ENCODE measurements at regions not wholly inside any gene's neighbourhood (a gene's known extent, or its start where the extent isn't known, plus 50 kb on each side); places are given as distances from the start of the nearest gene placed in this dataset.

DNA sequence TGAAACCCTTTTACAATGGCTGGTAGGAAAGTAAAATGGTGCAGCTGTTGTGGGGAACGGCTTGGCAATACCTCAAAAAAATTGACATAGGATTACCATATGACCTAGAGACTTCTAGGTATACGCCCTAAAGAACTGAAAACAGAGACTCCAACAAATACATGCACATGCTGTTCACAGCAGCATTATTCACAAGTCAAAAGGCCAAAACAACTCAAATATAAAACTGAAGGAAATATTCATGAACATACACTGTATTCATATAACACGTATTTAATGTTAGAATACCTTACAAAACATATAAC is 74.6 kb downstream of the FOXA2 start:
- no peaks in the 10 kb centered on the region for H3K36me3 ChIP-seq (ENCODE audit: insufficient read depth, low read length)
- no peak overlapping the region for H3K27ac ChIP-seq (ENCODE audit: low read depth, low read length)
- H3K27me3 Mint-ChIP-seq: no peaks in the 10 kb centered on the region
- CTCF ChIA-PET (ENCODE audit: partially characterized antibody): no interaction called here
- no peaks in the 10 kb centered on the region for H3K27me3 ChIP-seq (ENCODE audit: insufficient read depth, low read length)
- intact Hi-C loops (cut with micrococcal nuclease): no loop called here
- POLR2A ChIA-PET (ENCODE audit: partially characterized antibody): no interaction called here
- no peak for DNase-seq
- no peak overlapping the region for H3K27ac Mint-ChIP-seq
- H3K4me1 ChIP-seq (ENCODE audit: insufficient read depth, low read length): no peaks in the 10 kb centered on the region
- no peaks in the 10 kb centered on the region for H3K36me3 Mint-ChIP-seq
- H3K9me3 ChIP-seq (ENCODE audit: control insufficient read depth in 1 of 2, low read length in 2 of 2): no peaks in the 10 kb centered on the region
- no peak overlapping the region for H3K4me3 ChIP-seq (ENCODE audit: low read length in 2 of 2)
- H3K4me3 Mint-ChIP-seq: no peak overlapping the region
- no peaks in the 10 kb centered on the region for H3K4me1 Mint-ChIP-seq
- H3K9me3 Mint-ChIP-seq: peaks cover 0 to 13% (median 3%) of the 10 kb centered on the region in 8 donors

DNA sequence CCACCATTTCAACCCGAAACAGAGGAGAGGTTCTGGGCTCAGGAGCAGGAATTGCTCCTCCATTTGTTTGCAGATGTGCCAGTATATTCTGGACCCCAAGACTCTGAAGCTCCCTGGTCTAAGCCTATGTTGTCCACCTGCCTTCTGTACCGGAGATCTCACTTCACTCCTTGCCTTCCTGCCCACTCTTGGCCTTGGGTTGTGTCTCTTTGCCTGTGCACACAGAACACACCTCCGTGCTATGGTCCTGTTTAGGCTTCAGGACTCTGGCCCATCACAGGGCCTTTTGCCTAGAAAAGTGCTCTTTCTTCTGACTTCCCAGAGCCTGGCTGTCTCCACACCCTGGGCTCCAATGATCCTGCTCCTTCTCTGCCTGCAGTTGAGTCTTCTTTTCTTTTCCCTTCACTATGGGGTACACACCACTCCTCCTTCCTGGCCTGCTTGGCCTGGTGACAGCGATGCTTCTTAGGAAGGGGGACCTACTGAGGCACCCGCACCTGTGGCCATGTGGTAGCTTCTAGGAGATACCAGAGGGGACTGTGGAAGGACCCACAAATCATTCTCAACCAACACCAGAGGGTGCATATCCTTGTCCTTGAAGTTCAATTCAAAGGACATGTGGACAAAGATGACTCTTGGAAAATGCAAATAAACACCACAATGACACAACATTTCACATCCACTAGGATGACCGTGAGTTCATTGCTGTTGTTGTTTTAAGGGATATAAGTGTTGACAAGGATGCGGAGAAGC is 75.1 kb downstream of the FOXA2 start:
- H3K27ac Mint-ChIP-seq: no peak overlapping the region
- H3K9me3 Mint-ChIP-seq: peaks cover 0 to 13% (median 3%) of the 10 kb centered on the region in 8 donors
- Histone ChIP-seq H3K4me1 (ENCODE audit: insufficient read depth, low read length) (no peaks in the 10 kb centered on the region), H3K27ac (ENCODE audit: low read depth, low read length) (no peak overlapping the region), H3K9me3 (ENCODE audit: control insufficient read depth in 1 of 2, low read length in 2 of 2) (no peaks in the 10 kb centered on the region), H3K27me3 (ENCODE audit: insufficient read depth, low read length) (no peaks in the 10 kb centered on the region), H3K4me3 (ENCODE audit: low read length in 2 of 2) (no peak overlapping the region), H3K36me3 (ENCODE audit: insufficient read depth, low read length) (no peaks in the 10 kb centered on the region)
- no peak for DNase-seq
- intact Hi-C loops (cut with micrococcal nuclease): no loop called here
- H3K4me3 Mint-ChIP-seq: peak overlapping the region in 1 of 8 donors; percentile 2
- ChIA-PET POLR2A (ENCODE audit: partially characterized antibody) (no interaction called here), CTCF (ENCODE audit: partially characterized antibody) (no interaction called here)
- H3K36me3 Mint-ChIP-seq: no peaks in the 10 kb centered on the region
- no peaks in the 10 kb centered on the region for H3K4me1 Mint-ChIP-seq
- no peaks in the 10 kb centered on the region for H3K27me3 Mint-ChIP-seq

DNA sequence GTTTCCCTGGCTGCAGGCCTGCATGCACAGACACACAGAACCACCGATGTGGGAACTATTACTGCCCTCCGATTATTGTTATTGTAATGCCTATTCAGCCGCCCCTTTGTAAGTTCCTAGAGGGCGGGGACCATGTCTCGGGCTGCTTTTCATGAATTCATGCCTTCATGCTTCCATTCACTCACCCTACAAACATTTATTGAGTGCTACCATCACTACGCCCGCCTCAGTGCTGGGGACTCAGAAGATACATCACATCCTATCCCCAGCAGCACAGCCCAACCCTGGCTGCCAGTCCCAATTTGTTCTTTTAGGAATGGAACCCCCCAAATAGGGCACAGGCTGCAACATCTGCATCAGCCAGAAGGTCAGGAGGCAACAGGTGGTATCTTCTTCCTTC is 75.9 kb downstream of the FOXA2 start:
- CTCF ChIA-PET (ENCODE audit: partially characterized antibody): no interaction called here
- POLR2A ChIA-PET (ENCODE audit: partially characterized antibody): no interaction called here
- Mint-ChIP-seq H3K27me3 (no peaks in the 10 kb centered on the region), H3K4me3 (no peak overlapping the region), H3K27ac (no peak overlapping the region), H3K36me3 (no peaks in the 10 kb centered on the region), H3K9me3 (peaks cover 0 to 7% (median 4%) of the 10 kb centered on the region in 8 donors), H3K4me1 (no peaks in the 10 kb centered on the region)
- no peak overlapping the region for H3K4me3 ChIP-seq (ENCODE audit: low read length in 2 of 2)
- no peaks in the 10 kb centered on the region for H3K4me1 ChIP-seq (ENCODE audit: insufficient read depth, low read length)
- DNase-seq: no peak
- H3K36me3 ChIP-seq (ENCODE audit: insufficient read depth, low read length): no peaks in the 10 kb centered on the region
- H3K9me3 ChIP-seq (ENCODE audit: control insufficient read depth in 1 of 2, low read length in 2 of 2): peaks cover 0 to 3% of the 10 kb centered on the region in 2 donors
- intact Hi-C loops (cut with micrococcal nuclease): no loop called here
- H3K27ac ChIP-seq (ENCODE audit: low read depth, low read length): no peak overlapping the region
- no peaks in the 10 kb centered on the region for H3K27me3 ChIP-seq (ENCODE audit: insufficient read depth, low read length)

DNA sequence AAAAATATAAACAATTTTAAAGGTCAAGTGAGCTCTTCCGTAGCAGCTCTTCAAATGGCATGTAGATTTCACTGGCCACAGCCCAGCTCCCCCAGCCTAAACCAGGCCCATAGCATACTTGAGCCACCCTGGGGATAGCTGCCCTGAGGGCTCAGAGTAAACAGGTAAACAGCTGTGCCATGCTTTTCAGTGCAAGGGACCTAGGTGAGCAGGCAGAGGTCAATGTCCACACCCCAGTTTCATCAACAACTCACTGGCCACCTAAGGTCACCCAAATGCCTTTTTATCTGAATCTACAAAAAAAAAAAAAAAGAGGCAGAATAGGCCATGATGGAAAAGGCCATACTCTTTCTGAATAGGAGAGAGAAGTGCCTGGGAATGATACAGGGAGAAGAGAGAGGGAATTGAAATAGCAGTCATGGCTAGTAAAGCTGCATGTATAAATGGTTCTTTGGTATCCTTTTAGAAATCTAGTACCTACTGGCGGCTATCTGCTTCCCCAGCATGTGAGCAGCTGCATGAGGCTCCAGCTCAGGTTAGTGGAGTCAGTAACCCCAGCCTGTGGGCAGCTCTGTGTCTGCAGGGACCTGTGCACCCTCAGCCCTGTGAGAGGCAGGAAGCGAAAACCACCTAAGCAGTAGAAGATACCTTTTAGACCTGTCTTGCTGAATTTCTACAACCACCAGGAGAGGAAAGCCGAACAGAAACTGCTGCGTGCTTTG is 77.0 kb downstream of the FOXA2 start:
- no peak overlapping the region for H3K27ac Mint-ChIP-seq
- H3K9me3 Mint-ChIP-seq: peaks cover 0 to 7% (median 5%) of the 10 kb centered on the region in 8 donors
- H3K4me3 ChIP-seq (ENCODE audit: low read length in 2 of 2): no peak overlapping the region
- ChIA-PET CTCF (ENCODE audit: partially characterized antibody) (interaction anchor here (0.7 kb wide), 1 partner anchor 1584 kb away, joined by 4 read pairs; no protein-coding TSS in a partner anchor), POLR2A (ENCODE audit: partially characterized antibody) (no interaction called here)
- no peaks in the 10 kb centered on the region for H3K27me3 Mint-ChIP-seq
- no peak overlapping the region for H3K4me3 Mint-ChIP-seq
- no peaks in the 10 kb centered on the region for H3K36me3 ChIP-seq (ENCODE audit: insufficient read depth, low read length)
- no peaks in the 10 kb centered on the region for H3K36me3 Mint-ChIP-seq
- H3K27ac ChIP-seq (ENCODE audit: low read depth, low read length): no peak overlapping the region
- intact Hi-C loops (cut with micrococcal nuclease): no loop called here
- H3K4me1 ChIP-seq (ENCODE audit: insufficient read depth, low read length): no peaks in the 10 kb centered on the region
- no peaks in the 10 kb centered on the region for H3K27me3 ChIP-seq (ENCODE audit: insufficient read depth, low read length)
- no peak for DNase-seq
- H3K9me3 ChIP-seq (ENCODE audit: control insufficient read depth in 1 of 2, low read length in 2 of 2): peaks cover 0 to 3% of the 10 kb centered on the region in 2 donors
- no peaks in the 10 kb centered on the region for H3K4me1 Mint-ChIP-seq

DNA sequence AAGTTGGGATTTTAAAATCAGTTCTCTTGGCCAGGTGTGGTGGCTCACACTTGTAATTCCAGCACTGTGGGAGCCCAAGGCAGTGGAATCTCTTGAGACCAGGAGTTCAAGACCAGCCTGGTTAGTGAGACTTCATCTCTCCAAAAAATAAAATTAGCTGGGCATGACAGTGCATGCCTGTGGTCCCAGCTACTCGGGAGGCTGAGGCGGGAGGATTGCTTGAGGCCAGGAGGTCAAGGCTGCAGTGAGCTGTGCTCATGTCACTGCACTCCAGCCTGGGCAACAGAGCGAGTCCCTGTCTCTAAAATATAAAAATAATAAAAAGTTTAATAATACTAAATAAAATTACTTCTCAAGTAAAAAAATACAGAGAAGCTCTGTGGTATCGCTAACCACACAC is 77.5 kb downstream of the FOXA2 start:
- peaks cover 0 to 3% of the 10 kb centered on the region in 2 donors for H3K9me3 ChIP-seq (ENCODE audit: control insufficient read depth in 1 of 2, low read length in 2 of 2)
- no peak for DNase-seq
- no peaks in the 10 kb centered on the region for H3K36me3 Mint-ChIP-seq
- intact Hi-C loops (cut with micrococcal nuclease): no loop called here
- no peak overlapping the region for H3K4me3 Mint-ChIP-seq
- peaks cover 2 to 9% (median 6%) of the 10 kb centered on the region in 8 donors for H3K9me3 Mint-ChIP-seq
- H3K27ac ChIP-seq (ENCODE audit: low read depth, low read length): no peak overlapping the region
- no peaks in the 10 kb centered on the region for H3K36me3 ChIP-seq (ENCODE audit: insufficient read depth, low read length)
- POLR2A ChIA-PET (ENCODE audit: partially characterized antibody): no interaction called here
- no peak overlapping the region for H3K27ac Mint-ChIP-seq
- H3K4me1 ChIP-seq (ENCODE audit: insufficient read depth, low read length): no peaks in the 10 kb centered on the region
- no peak overlapping the region for H3K4me3 ChIP-seq (ENCODE audit: low read length in 2 of 2)
- CTCF ChIA-PET (ENCODE audit: partially characterized antibody): no interaction called here
- H3K27me3 Mint-ChIP-seq: no peaks in the 10 kb centered on the region
- no peaks in the 10 kb centered on the region for H3K4me1 Mint-ChIP-seq
- H3K27me3 ChIP-seq (ENCODE audit: insufficient read depth, low read length): no peaks in the 10 kb centered on the region

DNA sequence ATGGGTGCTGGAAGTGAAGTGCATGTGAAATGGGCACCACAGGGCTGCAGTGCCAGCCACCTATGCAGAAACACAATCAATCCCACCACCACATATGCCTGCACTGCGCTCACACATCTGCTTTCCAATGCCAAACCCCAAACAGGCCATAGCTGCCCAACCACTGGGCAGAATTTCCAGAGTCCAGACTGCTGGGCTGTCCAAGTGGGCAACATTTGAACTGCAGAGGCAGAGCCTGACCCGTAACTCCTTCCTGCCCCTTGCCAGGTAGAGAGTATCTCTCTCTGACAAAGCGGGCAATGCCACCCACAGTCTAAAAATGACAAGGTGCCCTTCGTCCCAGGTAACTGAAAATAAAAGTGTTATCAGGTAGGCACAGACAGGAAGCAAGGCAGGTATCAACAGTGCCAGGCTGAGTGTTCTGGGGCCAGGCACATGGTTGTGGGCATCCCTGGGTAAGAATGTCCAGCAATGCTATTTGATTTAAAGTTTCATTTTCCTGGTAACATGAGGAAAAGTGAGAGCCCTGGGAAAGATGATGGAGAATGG is 79.5 kb downstream of the FOXA2 start:
- Mint-ChIP-seq H3K4me3 (no peak overlapping the region), H3K36me3 (no peaks in the 10 kb centered on the region), H3K9me3 (peaks cover 2 to 10% (median 7%) of the 10 kb centered on the region in 8 donors), H3K27ac (no peak overlapping the region), H3K4me1 (no peaks in the 10 kb centered on the region), H3K27me3 (no peaks in the 10 kb centered on the region)
- POLR2A ChIA-PET (ENCODE audit: partially characterized antibody): no interaction called here
- no peak for DNase-seq
- no peak overlapping the region for H3K27ac ChIP-seq (ENCODE audit: low read depth, low read length)
- no peaks in the 10 kb centered on the region for H3K4me1 ChIP-seq (ENCODE audit: insufficient read depth, low read length)
- CTCF ChIA-PET (ENCODE audit: partially characterized antibody): no interaction called here
- H3K36me3 ChIP-seq (ENCODE audit: insufficient read depth, low read length): no peaks in the 10 kb centered on the region
- H3K27me3 ChIP-seq (ENCODE audit: insufficient read depth, low read length): no peaks in the 10 kb centered on the region
- no peak overlapping the region for H3K4me3 ChIP-seq (ENCODE audit: low read length in 2 of 2)
- intact Hi-C loops (cut with micrococcal nuclease): no loop called here
- peaks cover 0 to 3% of the 10 kb centered on the region in 2 donors for H3K9me3 ChIP-seq (ENCODE audit: control insufficient read depth in 1 of 2, low read length in 2 of 2)

DNA sequence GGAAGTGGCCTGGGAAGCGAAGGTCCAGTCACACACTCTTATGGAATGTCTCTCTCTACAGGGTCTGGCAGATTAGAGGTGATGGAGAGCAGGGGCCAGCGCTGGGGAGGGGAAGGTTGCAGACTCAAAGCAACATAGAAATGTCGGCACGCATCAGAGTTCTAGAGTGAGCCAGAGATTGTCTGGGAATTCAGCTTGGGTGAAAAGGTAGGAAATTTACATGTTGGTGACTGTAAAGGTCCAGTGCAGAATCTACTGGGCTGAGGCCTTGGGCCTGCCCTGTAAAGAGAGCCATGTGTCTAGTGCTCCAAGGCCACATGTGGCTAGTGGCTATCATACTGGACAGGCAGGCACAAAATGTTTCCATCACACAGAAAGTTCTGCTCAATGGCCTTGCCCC is 80.8 kb downstream of the FOXA2 start:
- CTCF ChIA-PET (ENCODE audit: partially characterized antibody): no interaction called here
- no peaks in the 10 kb centered on the region for H3K4me1 Mint-ChIP-seq
- no peaks in the 10 kb centered on the region for H3K36me3 Mint-ChIP-seq
- no peak overlapping the region for H3K27ac ChIP-seq (ENCODE audit: low read depth, low read length)
- POLR2A ChIA-PET (ENCODE audit: partially characterized antibody): no interaction called here
- H3K27ac Mint-ChIP-seq: no peak overlapping the region
- no peaks in the 10 kb centered on the region for H3K4me1 ChIP-seq (ENCODE audit: insufficient read depth, low read length)
- no peak overlapping the region for H3K4me3 ChIP-seq (ENCODE audit: low read length in 2 of 2)
- H3K36me3 ChIP-seq (ENCODE audit: insufficient read depth, low read length): no peaks in the 10 kb centered on the region
- H3K27me3 Mint-ChIP-seq: no peaks in the 10 kb centered on the region
- peaks cover 0 to 10% (median 5%) of the 10 kb centered on the region in 8 donors for H3K9me3 Mint-ChIP-seq
- DNase-seq: no peak
- no peaks in the 10 kb centered on the region for H3K27me3 ChIP-seq (ENCODE audit: insufficient read depth, low read length)
- no peak overlapping the region for H3K4me3 Mint-ChIP-seq
- peaks cover 0 to 3% of the 10 kb centered on the region in 2 donors for H3K9me3 ChIP-seq (ENCODE audit: control insufficient read depth in 1 of 2, low read length in 2 of 2)
- intact Hi-C loops (cut with micrococcal nuclease): no loop called here

Data from CD4-positive, alpha-beta memory T cell (primary cell).